NCI-H2227 treated with DMSO at 0.1 percent for 48 hours (cell line): ENCODE measurements at regions not wholly inside any gene's neighbourhood (a gene's known extent, or its start where the extent isn't known, plus 50 kb on each side); places are given as distances from the start of the nearest gene placed in this dataset.
A peak's percentile ranks its signal among the peaks of the same experiment; 100 is the strongest.

Experiments used
- DNase-seq: peaks from one replicate; lab custom pipeline; 2025; lab: John Stamatoyannopoulos, UW

GRCh38 chr18:45528712-45529336 lies 86.5 kb upstream of the SLC14A2 start:
- DNase-seq: no peak

- no peak for DNase-seq
These were observed 76.8 kb upstream of the SLC14A2 start for GRCh38 chr18:45538444-45538843.

GRCh38 chr18:45539491-45539891 lies 75.8 kb upstream of the SLC14A2 start:
- DNase-seq: no peak

- DNase-seq: no peak
These were observed 75.2 kb upstream of the SLC14A2 start for GRCh38 chr18:45540125-45540524.

- DNase-seq: no peak
These were observed 73.9 kb upstream of the SLC14A2 start for GRCh38 chr18:45541421-45541820.

- peak; percentile 21 for DNase-seq
These were observed 73.2 kb upstream of the SLC14A2 start for GRCh38 chr18:45542043-45542442.

- no peak for DNase-seq
These were observed 67.4 kb upstream of the SLC14A2 start for GRCh38 chr18:45547910-45548309.

GRCh38 chr18:45548614-45549013 lies 66.7 kb upstream of the SLC14A2 start:
- DNase-seq: no peak

- no peak for DNase-seq
These were observed 66.0 kb upstream of the SLC14A2 start for GRCh38 chr18:45549290-45549689.

- no peak for DNase-seq
These were observed 64.0 kb upstream of the SLC14A2 start for GRCh38 chr18:45551142-45551815.

- peak; percentile 90 for DNase-seq
These were observed 61.4 kb upstream of the SLC14A2 start for GRCh38 chr18:45553723-45554388.

- peak; percentile 81 for DNase-seq
These were observed 60.9 kb upstream of the SLC14A2 start for GRCh38 chr18:45554389-45554737.

- DNase-seq: no peak
These were observed 59.1 kb upstream of the SLC14A2 start for GRCh38 chr18:45556222-45556621.

- DNase-seq: no peak
These were observed 58.0 kb upstream of the SLC14A2 start for GRCh38 chr18:45557287-45557686.

GRCh38 chr18:45557779-45558178 lies 57.5 kb upstream of the SLC14A2 start:
- no peak for DNase-seq

- DNase-seq: no peak
These were observed 56.0 kb upstream of the SLC14A2 start for GRCh38 chr18:45559258-45559657.

GRCh38 chr18:45560870-45561269 lies 54.4 kb upstream of the SLC14A2 start:
- DNase-seq: no peak

- DNase-seq: no peak
These were observed 52.5 kb upstream of the SLC14A2 start for GRCh38 chr18:45562567-45563479.

- no peak for DNase-seq
These were observed 49.9 kb upstream of the SLC14A2 start for GRCh38 chr18:45565280-45565970.
